ENCODE measurements at regions not wholly inside any gene's neighbourhood (a gene's known extent, or its start where the extent isn't known, plus 50 kb on each side); places are given as distances from the start of the nearest gene placed in this dataset.
"Not testable (repeated sequence)": the region's sequence is repeated elsewhere in the genome, so short reads cannot be mapped to it uniquely, and the experiment has no call there.

- not testable (repeated sequence) for TF ChIP-seq POLR2A, CTCF (IDR thresholded peaks at IDR 0.05)
Measured at GRCh38 chr14:40954448-40955130, 652.1 kb upstream of the LRFN5 start.
